PC-9 (cell line): ENCODE measurements at regions not wholly inside any gene's neighbourhood (a gene's known extent, or its start where the extent isn't known, plus 50 kb on each side); places are given as distances from the start of the nearest gene placed in this dataset.

Experiments
- BruUV-seq: library from RNA; stranded (reverse); fragments of 400-500 nt; replicated peaks from 2 replicates; lab custom pipeline; 2021; lab: Mats Ljungman, UMichigan
- CTCF ChIA-PET: fragments of 300-600 bp; sonication (Branson Sonifier 250); formaldehyde crosslinking; loops from one replicate; lab custom pipeline; 2022; ENCODE audit warnings: antibody characterized with exemption; lab: Charles Lee
- POLR2A ChIA-PET: fragments of 300-600 bp; sonication (Branson Sonifier 250); formaldehyde crosslinking; loops from one replicate; lab custom pipeline; 2022; ENCODE audit warnings: antibody characterized with exemption; ENCODE audit not compliant: unreplicated experiment; lab: Charles Lee
- DNase-seq, 2 experiments: peaks; one replicate each; pipeline versions ENCODE4 v3.0.0 to v3.0.0-alpha.2; 2015 to 2022; ENCODE audit warnings: mixed read lengths in 1 of 2
- H2AFZ ChIP-seq: fragments of 200-600 bp; sonication (generic); 2 replicates; pipeline ENCODE4 v1.8.1; 2017; ENCODE audit warnings: antibody characterized with exemption
- H3F3A ChIP-seq: fragments of 200-600 bp; sonication (generic); 2 replicates; pipeline ENCODE4 v1.8.1; 2017; ENCODE audit warnings: antibody characterized with exemption, mild to moderate bottlenecking, low read depth; ENCODE audit not compliant: insufficient read depth
- H3K27ac ChIP-seq: fragments of 200-600 bp; sonication (generic); 2 replicates; pipeline ENCODE4 v1.6.1; 2016; ENCODE audit warnings: mixed run types
- H3K27me3 ChIP-seq: fragments of 200-600 bp; sonication (generic); 2 replicates; pipeline ENCODE4 v1.6.1; 2016; ENCODE audit warnings: low read depth, mixed run types; ENCODE audit not compliant: insufficient read depth
- H3K36me3 ChIP-seq: fragments of 200-600 bp; sonication (generic); 2 replicates; pipeline ENCODE4 v1.6.1; 2016; ENCODE audit warnings: low read depth, mixed run types
- H3K4me1 ChIP-seq: fragments of 200-600 bp; sonication (generic); replicated peaks from 2 replicates; pipeline ENCODE4 v1.6.1; 2016; ENCODE audit warnings: mixed run types; ENCODE audit not compliant: insufficient read depth
- H3K4me2 ChIP-seq: fragments of 200-600 bp; sonication (generic); 2 replicates; pipeline ENCODE4 v1.6.1; 2017; ENCODE audit warnings: mixed run types
- H3K4me3 ChIP-seq: fragments of 200-600 bp; sonication (generic); 2 replicates; pipeline ENCODE4 v1.6.1; 2016; ENCODE audit warnings: mixed run types
- H3K79me2 ChIP-seq: fragments of 200-600 bp; sonication (generic); 2 replicates; pipeline ENCODE4 v1.6.1; 2017; ENCODE audit warnings: low read depth, mixed run types
- H3K9me2 ChIP-seq: fragments of 200-600 bp; sonication (generic); 2 replicates; pipeline ENCODE4 v1.8.1; 2017; ENCODE audit warnings: mild to moderate bottlenecking; ENCODE audit not compliant: insufficient read depth
- H3K9me3 ChIP-seq: fragments of 200-600 bp; sonication (generic); 2 replicates; pipeline ENCODE4 v1.8.1; 2016; ENCODE audit warnings: low read depth; ENCODE audit not compliant: insufficient read depth
- H4K20me1 ChIP-seq: fragments of 200-600 bp; sonication (generic); 2 replicates; pipeline ENCODE4 v1.8.1; 2017; ENCODE audit not compliant: insufficient read depth
- CTCF ChIP-seq: fragments of 200-600 bp; sonication (generic); conservative IDR thresholded peaks from 2 replicates; pipeline ENCODE4 v1.6.1; 2017; ENCODE audit warnings: mixed run types, antibody characterized with exemption, mild to moderate bottlenecking, moderate library complexity
- EZH2 ChIP-seq: fragments of 200-600 bp; sonication (generic); IDR thresholded peaks from 2 replicates; pipeline ENCODE4 v1.8.0; 2017; ENCODE audit warnings: antibody characterized with exemption, low read depth
- intact Hi-C: fragments of 100-400 bp; cut with micrococcal nuclease; formaldehyde crosslinking; loops from one replicate; pipeline ENCODE4 v1.10.0; 2022; ENCODE audit not compliant: unreplicated experiment

- intact Hi-C loops = no loop called here
- ChIA-PET CTCF (no interaction called here), POLR2A (no interaction called here)
- DNase-seq = no peak
- BruUV-seq = no TSS peak
- Histone ChIP-seq H3K4me2 (no peak overlapping the region), H3F3A (peaks cover 6% of the 10 kb centered on the region; the same call in 1 of the 2 replicates), H3K9me2 (no peaks in the 10 kb centered on the region), H4K20me1 (no peaks in the 10 kb centered on the region), H2AFZ (no peak overlapping the region), H3K36me3 (no peaks in the 10 kb centered on the region), H3K9me3 (no peaks in the 10 kb centered on the region), H3K4me3 (no peak overlapping the region), H3K4me1 (peaks cover 20% of the 10 kb centered on the region), H3K27me3 (no peaks in the 10 kb centered on the region), H3K79me2 (no peaks in the 10 kb centered on the region), H3K27ac (no peak overlapping the region)
- TF ChIP-seq CTCF (no peak), EZH2 (no peak)
Measured at GRCh38 chr5:173718469-173718868, 102.0 kb upstream of the BOD1 start.

DNA sequence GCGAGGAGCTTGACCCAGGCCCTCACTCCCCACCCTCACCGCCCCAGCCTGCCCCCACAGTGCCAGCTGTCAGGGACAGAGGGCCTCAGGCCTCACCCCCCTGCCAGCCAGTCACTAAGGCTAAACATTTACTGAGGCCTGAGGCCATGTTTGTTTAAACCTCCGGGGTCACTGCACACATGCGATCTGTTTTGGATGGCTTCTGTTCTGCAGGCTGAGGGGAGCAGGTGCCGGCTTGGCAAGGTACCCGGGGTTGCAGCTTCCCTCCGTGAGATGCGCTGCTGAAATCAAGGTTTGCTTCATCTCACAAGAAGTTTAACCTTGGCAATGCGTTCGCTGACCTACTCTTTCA, 103.3 kb upstream of the BOD1 start:
- Histone ChIP-seq H3K27me3 (no peaks in the 10 kb centered on the region), H3K36me3 (no peaks in the 10 kb centered on the region), H4K20me1 (no peaks in the 10 kb centered on the region), H3K9me2 (no peaks in the 10 kb centered on the region), H3K9me3 (no peaks in the 10 kb centered on the region), H2AFZ (no peak overlapping the region), H3K4me1 (peaks cover 12% of the 10 kb centered on the region), H3K4me2 (no peak overlapping the region), H3K4me3 (no peak overlapping the region), H3K79me2 (no peaks in the 10 kb centered on the region), H3K27ac (no peak overlapping the region), H3F3A (no peaks in the 10 kb centered on the region; the same call in 1 of the 2 replicates)
- ChIA-PET CTCF (no interaction called here), POLR2A (interaction anchor here (0.6 kb wide), 1 partner anchor 123 kb away, joined by 5 read pairs; no protein-coding TSS in a partner anchor)
- intact Hi-C loops = no loop called here
- DNase-seq = no peak
- BruUV-seq = no TSS peak
- TF ChIP-seq CTCF (no peak), EZH2 (no peak)

- ChIA-PET POLR2A (interaction anchor here (0.6 kb wide), 1 partner anchor 122 kb away, joined by 5 read pairs; no protein-coding TSS in a partner anchor), CTCF (no interaction called here)
- H2AFZ ChIP-seq = no peak overlapping the region
- H4K20me1 ChIP-seq = no peaks in the 10 kb centered on the region
- H3F3A ChIP-seq = no peaks in the 10 kb centered on the region; the same call in 1 of the 2 replicates
- no peaks in the 10 kb centered on the region for H3K36me3 ChIP-seq
- no TSS peak for BruUV-seq
- H3K4me2 ChIP-seq = no peak overlapping the region
- H3K4me1 ChIP-seq = 0 out of 2 replicates have a peak, but pooled peaks cover 7% of the 10 kb centered on the region
- no peaks in the 10 kb centered on the region for H3K79me2 ChIP-seq
- H3K27ac ChIP-seq = no peak overlapping the region
- H3K4me3 ChIP-seq = no peak overlapping the region
- no peaks in the 10 kb centered on the region for H3K9me3 ChIP-seq
- intact Hi-C loops = no loop called here
- DNase-seq = no peak
- no peaks in the 10 kb centered on the region for H3K27me3 ChIP-seq
- TF ChIP-seq EZH2 = no peak
- TF ChIP-seq CTCF = no peak
- no peaks in the 10 kb centered on the region for H3K9me2 ChIP-seq
Measured at GRCh38 chr5:173720286-173720952, 104.0 kb upstream of the BOD1 start.
